Stimulated activated CD8-positive, alpha-beta memory T cell treated with anti-CD3 and anti-CD28 coated beads, Interleukin-4, amount 100 ng/mL, for 48 hours (primary cell): ENCODE measurements at regions not wholly inside any gene's neighbourhood (a gene's known extent, or its start where the extent isn't known, plus 50 kb on each side); places are given as distances from the start of the nearest gene placed in this dataset.
"Not testable (repeated sequence)": the region's sequence is repeated elsewhere in the genome, so short reads cannot be mapped to it uniquely, and the experiment has no call there.

ENCODE experiments used
- DNase-seq: peaks from one replicate; pipeline ENCODE4 v3.0.0-alpha.2; 2020

GRCh38 chr9:591292-591691, 250.2 kb upstream of the DMRT1 start:
- DNase-seq = no peak

GRCh38 chr9:592225-592624, 249.3 kb upstream of the DMRT1 start:
- no peak for DNase-seq

GRCh38 chr9:592733-593132, 248.8 kb upstream of the DMRT1 start:
- DNase-seq = no peak

GRCh38 chr9:593809-594208, 247.7 kb upstream of the DMRT1 start:
- DNase-seq = no peak

GRCh38 chr9:596703-597102, 244.8 kb upstream of the DMRT1 start:
- no peak for DNase-seq

GRCh38 chr9:600006-600405, 241.5 kb upstream of the DMRT1 start:
- DNase-seq = no peak

GRCh38 chr9:602716-603115, 238.8 kb upstream of the DMRT1 start:
- DNase-seq = no peak

GRCh38 chr9:603126-603525, 238.4 kb upstream of the DMRT1 start:
- DNase-seq = no peak

GRCh38 chr9:607417-607816, 234.1 kb upstream of the DMRT1 start:
- no peak for DNase-seq

- DNase-seq = peak; percentile 54
These were observed 227.6 kb upstream of the DMRT1 start for GRCh38 chr9:613771-614347.

GRCh38 chr9:614431-614830, 227.1 kb upstream of the DMRT1 start:
- no peak for DNase-seq

- no peak for DNase-seq
These were observed 225.7 kb upstream of the DMRT1 start for GRCh38 chr9:615756-616155.

- no peak for DNase-seq
These were observed 224.8 kb upstream of the DMRT1 start for GRCh38 chr9:616694-617093.

- no peak for DNase-seq
These were observed 223.9 kb upstream of the DMRT1 start for GRCh38 chr9:617445-618085.

GRCh38 chr9:618478-618877, 223.0 kb upstream of the DMRT1 start:
- DNase-seq = no peak

- no peak for DNase-seq
These were observed 220.2 kb upstream of the DMRT1 start for GRCh38 chr9:621201-621855.

- DNase-seq = no peak
These were observed 216.5 kb upstream of the DMRT1 start for GRCh38 chr9:624935-625500.

- DNase-seq = no peak
These were observed 215.9 kb upstream of the DMRT1 start for GRCh38 chr9:625613-626012.

GRCh38 chr9:626114-626513, 215.4 kb upstream of the DMRT1 start:
- not testable (repeated sequence) for DNase-seq

GRCh38 chr9:626596-626995, 214.9 kb upstream of the DMRT1 start:
- no peak for DNase-seq

- no peak for DNase-seq
These were observed 214.0 kb upstream of the DMRT1 start for GRCh38 chr9:627336-627970.

GRCh38 chr9:629146-629545, 212.4 kb upstream of the DMRT1 start:
- no peak for DNase-seq

- no peak for DNase-seq
These were observed 210.7 kb upstream of the DMRT1 start for GRCh38 chr9:630817-631216.

- DNase-seq = no peak
These were observed 209.9 kb upstream of the DMRT1 start for GRCh38 chr9:631596-631995.
